Lung (tissue), 11 donors: ENCODE measurements at regions not wholly inside any gene's neighbourhood (a gene's known extent, or its start where the extent isn't known, plus 50 kb on each side); places are given as distances from the start of the nearest gene placed in this dataset.
A peak's percentile ranks its signal among the peaks of the same experiment; 100 is the strongest.

Experiments used
- ATAC-seq: fragments of 200-7000 bp; cut with Tn5 transposase; one replicate; pipeline ENCODE4 v1.9.1; 2020; ENCODE audit warnings: moderate number of reproducible peaks; ENCODE audit not compliant: insufficient read depth, low FRiP score
- DNase-seq, 3 donors: peaks; one replicate each; pipeline ENCODE4 v3.0.0-alpha.2; 2013 to 2017
- H3K27ac ChIP-seq, 2 donors: one replicate each; pipeline ENCODE4 v1.5.1; 2013; ENCODE audit warnings: mild to moderate bottlenecking in 2 of 2, moderate library complexity in 2 of 2, control low read depth in 1 of 2, inconsistent platforms in 1 of 2, low read depth in 1 of 2, low read length in 1 of 2
- H3K27me3 ChIP-seq, 3 donors: one replicate each; pipeline ENCODE4 v1.5.1; 2013; ENCODE audit warnings: low read length in 2 of 3; ENCODE audit not compliant: control insufficient read depth in 3 of 3, insufficient read depth in 3 of 3
- H3K36me3 ChIP-seq, 4 donors: one replicate each; pipeline ENCODE4 v1.5.1; 2013; ENCODE audit warnings: low read length in 4 of 4, mild to moderate bottlenecking in 1 of 4, moderate library complexity in 1 of 4; ENCODE audit not compliant: control insufficient read depth in 4 of 4, insufficient read depth in 4 of 4
- H3K4me1 ChIP-seq, 5 donors: one replicate each; pipeline ENCODE4 v1.5.1; 2013; ENCODE audit warnings: low read length in 5 of 5, mild to moderate bottlenecking in 2 of 5, moderate library complexity in 1 of 5; ENCODE audit not compliant: control insufficient read depth in 5 of 5, insufficient read depth in 5 of 5
- H3K4me3 ChIP-seq: one replicate; pipeline ENCODE4 v1.5.1; 2013; ENCODE audit warnings: mild to moderate bottlenecking, control low read depth, moderate library complexity
- H3K9ac ChIP-seq, 2 donors: one replicate each; pipeline ENCODE4 v1.5.1; 2013; ENCODE audit warnings: low read length in 2 of 2, control low read depth in 1 of 2; ENCODE audit not compliant: insufficient read depth in 1 of 2
- H3K9me3 ChIP-seq, 4 donors: one replicate each; pipeline ENCODE4 v1.5.1; 2013; ENCODE audit warnings: low read length in 3 of 4, mild to moderate bottlenecking in 1 of 4, moderate library complexity in 1 of 4; ENCODE audit not compliant: control insufficient read depth in 4 of 4, insufficient read depth in 3 of 4
- WGBS, 2 donors: extraction: QIAGEN DNeasy Blood & Tissue Kit; methylation state at CpG; one replicate each; pipeline ENCODE4 v1.1.7; 2013; 5-methylcytosine and 5-hydroxymethylcytosine counted together
- TF ChIP-seq, protein P1 (sequence below): IDR thresholded peaks from 2 replicates; pipeline ENCODE4 v1.5.1; 2012; ENCODE audit warnings: mild to moderate bottlenecking; ENCODE audit errors: control extremely low read depth, extremely low read depth
- donor health status: control.
- donor health status: control.
- donor health status: Bipolar disorder and iron deficiency.
- donor health status: healthy.
- donor health status: DM: yes; HTN: yes; CAD: no.

DNA sequence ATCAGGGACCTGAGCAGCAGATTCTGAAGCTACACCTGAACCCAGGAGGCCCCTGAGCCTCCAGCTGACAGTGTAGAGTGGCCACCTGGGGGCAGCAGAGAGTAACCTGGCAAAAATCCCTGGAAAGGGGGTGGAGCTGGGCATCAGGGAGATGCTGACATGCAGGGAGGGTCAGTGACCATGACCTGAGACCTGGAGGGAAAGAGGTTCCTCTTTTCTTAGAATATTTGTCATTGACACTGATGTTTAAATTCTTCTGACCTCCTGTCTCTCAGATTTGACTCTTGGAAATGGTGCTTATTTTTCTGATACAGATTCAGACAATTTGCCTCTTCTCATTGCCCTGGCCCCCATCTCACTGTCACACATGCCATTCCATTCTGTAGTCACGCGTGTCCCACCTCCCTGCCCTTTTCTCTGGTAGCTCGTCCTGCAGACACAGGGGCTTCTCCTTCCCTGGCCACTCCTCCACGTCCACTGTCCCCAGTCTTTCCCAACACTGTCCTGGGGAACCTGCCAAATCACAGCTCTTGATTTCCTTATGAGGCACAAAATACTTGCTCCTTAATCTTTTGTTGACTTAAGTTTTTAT is 117.2 kb upstream of the IGLL5 start:
- peak in 2 of 3 donors; percentile 16 to 27 for DNase-seq

DNA sequence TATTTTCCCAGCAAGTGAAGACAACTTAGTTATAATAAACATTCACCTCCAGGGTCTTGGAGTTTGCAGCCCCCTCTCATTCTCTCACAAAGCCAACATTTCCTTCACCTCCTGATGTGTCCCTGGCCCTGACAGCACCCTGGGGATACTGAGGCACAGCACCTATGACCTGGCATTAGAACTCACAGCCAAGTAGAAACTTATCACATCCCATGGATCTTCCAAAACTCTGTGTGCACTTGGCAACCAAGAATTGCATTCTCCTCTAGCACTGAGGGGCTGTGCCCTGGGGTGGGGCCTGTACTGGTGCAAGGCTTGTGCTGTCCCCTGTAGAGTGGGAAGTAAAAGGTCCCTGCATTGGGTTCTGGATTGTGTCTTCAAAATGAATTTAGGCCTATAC is 116.7 kb upstream of the IGLL5 start:
- TF ChIP-seq, protein P1, sequence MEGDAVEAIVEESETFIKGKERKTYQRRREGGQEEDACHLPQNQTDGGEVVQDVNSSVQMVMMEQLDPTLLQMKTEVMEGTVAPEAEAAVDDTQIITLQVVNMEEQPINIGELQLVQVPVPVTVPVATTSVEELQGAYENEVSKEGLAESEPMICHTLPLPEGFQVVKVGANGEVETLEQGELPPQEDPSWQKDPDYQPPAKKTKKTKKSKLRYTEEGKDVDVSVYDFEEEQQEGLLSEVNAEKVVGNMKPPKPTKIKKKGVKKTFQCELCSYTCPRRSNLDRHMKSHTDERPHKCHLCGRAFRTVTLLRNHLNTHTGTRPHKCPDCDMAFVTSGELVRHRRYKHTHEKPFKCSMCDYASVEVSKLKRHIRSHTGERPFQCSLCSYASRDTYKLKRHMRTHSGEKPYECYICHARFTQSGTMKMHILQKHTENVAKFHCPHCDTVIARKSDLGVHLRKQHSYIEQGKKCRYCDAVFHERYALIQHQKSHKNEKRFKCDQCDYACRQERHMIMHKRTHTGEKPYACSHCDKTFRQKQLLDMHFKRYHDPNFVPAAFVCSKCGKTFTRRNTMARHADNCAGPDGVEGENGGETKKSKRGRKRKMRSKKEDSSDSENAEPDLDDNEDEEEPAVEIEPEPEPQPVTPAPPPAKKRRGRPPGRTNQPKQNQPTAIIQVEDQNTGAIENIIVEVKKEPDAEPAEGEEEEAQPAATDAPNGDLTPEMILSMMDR, result no peak
- Histone ChIP-seq H3K9ac (no peak overlapping the region), H3K27ac (no peak overlapping the region), H3K36me3 (no peaks in the 10 kb centered on the region), H3K9me3 (no peaks in the 10 kb centered on the region), H3K27me3 (no peaks in the 10 kb centered on the region), H3K4me3 (no peak overlapping the region), H3K4me1 (no peaks in the 10 kb centered on the region)
- ATAC-seq (no peak), DNase-seq (no peak)

More for the DNA sequence above, 117.2 kb upstream of the IGLL5 start:
- Histone ChIP-seq H3K9me3 (no peaks in the 10 kb centered on the region), H3K4me1 (no peaks in the 10 kb centered on the region), H3K36me3 (no peaks in the 10 kb centered on the region), H3K27me3 (no peaks in the 10 kb centered on the region), H3K4me3 (no peak overlapping the region), H3K27ac (no peak overlapping the region), H3K9ac (no peak overlapping the region)
- WGBS, 2 donors, result 42 to 72% methylated on average over 4 of the region's 4 CpGs
- ATAC-seq, result no peak
- TF ChIP-seq, protein P1, result no peak

DNA sequence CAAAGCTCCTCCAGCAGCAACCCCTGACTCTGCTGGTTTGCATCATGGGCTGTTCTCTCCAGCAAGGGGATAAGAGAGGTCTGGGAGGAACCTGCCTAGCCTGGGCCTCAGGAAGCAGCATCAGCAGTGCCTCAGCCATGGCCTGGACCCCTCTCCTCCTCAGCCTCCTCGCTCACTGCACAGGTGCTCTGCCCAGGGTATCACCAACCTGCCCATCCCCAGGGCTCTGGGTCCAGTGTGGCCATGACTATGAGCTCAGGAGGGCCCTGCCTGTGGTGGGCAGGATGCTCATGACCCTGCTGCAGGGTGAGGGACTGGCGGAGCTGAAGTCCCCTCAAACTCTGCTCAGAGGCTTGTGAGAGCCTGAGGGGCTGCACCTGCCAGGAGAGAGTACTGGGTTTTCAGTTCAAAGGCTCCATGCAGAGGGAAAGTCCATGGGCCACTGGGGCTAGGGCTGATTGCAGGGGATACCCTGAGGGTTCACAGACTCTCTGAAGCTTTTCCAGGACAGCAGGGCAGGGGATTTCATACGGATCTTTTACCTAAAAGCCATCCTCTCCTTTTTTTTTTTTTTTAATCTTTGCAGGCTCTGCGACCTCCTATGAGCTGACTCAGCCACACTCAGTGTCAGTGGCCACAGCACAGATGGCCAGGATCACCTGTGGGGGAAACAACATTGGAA is 115.8 kb upstream of the IGLL5 start:
- no peaks in the 10 kb centered on the region for H3K36me3 ChIP-seq
- no peaks in the 10 kb centered on the region for H3K4me1 ChIP-seq
- H3K27ac ChIP-seq, result no peak overlapping the region
- H3K9ac ChIP-seq, result no peak overlapping the region
- WGBS, 2 donors, result 78 to 91% methylated on average over 4 of the region's 4 CpGs
- ATAC-seq (no peak), DNase-seq (no peak)
- H3K27me3 ChIP-seq, result no peaks in the 10 kb centered on the region
- H3K4me3 ChIP-seq, result no peak overlapping the region
- no peaks in the 10 kb centered on the region for H3K9me3 ChIP-seq
- TF ChIP-seq, protein P1, result no peak

DNA sequence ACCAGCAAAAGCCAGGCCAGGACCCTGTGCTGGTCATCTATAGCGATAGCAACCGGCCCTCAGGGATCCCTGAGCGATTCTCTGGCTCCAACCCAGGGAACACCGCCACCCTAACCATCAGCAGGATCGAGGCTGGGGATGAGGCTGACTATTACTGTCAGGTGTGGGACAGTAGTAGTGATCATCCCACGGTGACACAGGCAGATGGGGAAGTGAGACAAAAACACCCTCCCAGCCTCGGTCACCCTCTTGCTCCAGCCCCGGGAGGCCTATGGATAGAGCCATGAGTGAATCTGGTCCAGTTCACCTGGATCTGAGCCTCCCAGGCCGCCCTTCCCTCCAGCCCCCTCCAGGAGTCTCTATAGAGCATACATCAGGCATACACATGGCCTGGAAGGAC is 115.2 kb upstream of the IGLL5 start:
- Histone ChIP-seq H3K27ac (no peak overlapping the region), H3K4me1 (no peaks in the 10 kb centered on the region), H3K36me3 (no peaks in the 10 kb centered on the region), H3K9ac (no peak overlapping the region), H3K9me3 (no peaks in the 10 kb centered on the region), H3K27me3 (no peaks in the 10 kb centered on the region), H3K4me3 (no peak overlapping the region)
- WGBS, 2 donors, result 78 to 80% methylated on average over 9 of the region's 9 CpGs
- DNase-seq, result no peak
- TF ChIP-seq, protein P1, result no peak
- ATAC-seq, result no peak
